ENCODE measurements at regions not wholly inside any gene's neighbourhood (a gene's known extent, or its start where the extent isn't known, plus 50 kb on each side); places are given as distances from the start of the nearest gene placed in this dataset.

- H3K4ac ChIP-seq (ENCODE audit: low read depth, low read length): no peak overlapping the region
- WGBS (ENCODE audit: extremely low coverage, insufficient read length, low lambda C conversion rate): no CpG with 5 or more reads among the region's 2 CpGs
- no peak overlapping the region for H3K14ac ChIP-seq (ENCODE audit: insufficient read depth, low read length)
- Mint-ChIP-seq H3K4me3 (no peak overlapping the region), H3K27me3 (ENCODE audit: low read depth) (no peaks in the 10 kb centered on the region), H3K4me1 (peaks cover 8 to 11% of the 10 kb centered on the region in 2 experiments), H3K27ac (no peak overlapping the region), H3K9me3 (peaks cover 4 to 6% of the 10 kb centered on the region in 2 experiments; a peak in 1 of 5 replicates), H3K36me3 (ENCODE audit: insufficient read depth in 1 of 3, low read depth in 3 of 3) (no peaks in the 10 kb centered on the region)
- no peak overlapping the region for H4K5ac ChIP-seq (ENCODE audit: insufficient read length, low read depth, low read length)
- H2AK5ac ChIP-seq (ENCODE audit: insufficient read length, low read length): no peak overlapping the region
- H3K23ac ChIP-seq (ENCODE audit: insufficient read length, low read depth, low read length): no peak overlapping the region
- H2BK120ac ChIP-seq (ENCODE audit: low read depth, low read length, poor library complexity, severe bottlenecking): no peak overlapping the region
- no peak overlapping the region for H4K91ac ChIP-seq (ENCODE audit: insufficient read length, low read depth, low read length)
- no peaks in the 10 kb centered on the region for H3K9me3 ChIP-seq (ENCODE audit: control insufficient read depth, low read depth, low read length)
- H3K79me1 ChIP-seq (ENCODE audit: insufficient read depth, low read depth, low read length, poor library complexity, severe bottlenecking): no peaks in the 10 kb centered on the region
- H4K20me1 ChIP-seq (ENCODE audit: control insufficient read depth, insufficient read depth, insufficient read length): no peaks in the 10 kb centered on the region
- H2BK15ac ChIP-seq (ENCODE audit: low read depth, low read length): no peak overlapping the region
- no peaks in the 10 kb centered on the region for H3K27me3 ChIP-seq (ENCODE audit: insufficient read depth, low read length)
- H4K8ac ChIP-seq (replicated peaks; ENCODE audit: insufficient read length, low read depth, low read length): no peak overlapping the region
- H3K23me2 ChIP-seq (ENCODE audit: insufficient read length, low read depth, low read length, poor library complexity, severe bottlenecking): no peaks in the 10 kb centered on the region
- no peak overlapping the region for H3K27ac ChIP-seq (ENCODE audit: insufficient read length, low read depth, low read length)
- H3K18ac ChIP-seq (ENCODE audit: insufficient read length, low read depth, low read length): no peak overlapping the region
- no peak overlapping the region for H3K56ac ChIP-seq (ENCODE audit: insufficient read length, low read depth, low read length)
- no peak overlapping the region for H2BK12ac ChIP-seq (ENCODE audit: insufficient read length, low read depth, low read length)
- peaks cover 2% of the 10 kb centered on the region; the same call in 1 of the 2 replicates for H3K4me1 ChIP-seq (ENCODE audit: insufficient read depth, low read length)
- no peaks in the 10 kb centered on the region for H3K79me2 ChIP-seq (ENCODE audit: insufficient read depth, low read length)
- no peak overlapping the region for H3K4me2 ChIP-seq (ENCODE audit: insufficient read depth, insufficient read length, low read length)
- no peak for DNase-seq
- H2BK5ac ChIP-seq (ENCODE audit: insufficient read length, low read length): no peak overlapping the region
- H2BK20ac ChIP-seq (ENCODE audit: low read depth, low read length, poor library complexity, severe bottlenecking): no peak overlapping the region
- no peak for TF ChIP-seq CTCF (conservative IDR thresholded peaks at IDR 0.05)
- H2AFZ ChIP-seq (ENCODE audit: low read length): no peak overlapping the region
- no peak overlapping the region for H3K9ac ChIP-seq (ENCODE audit: extremely low read depth, insufficient read length, low read length)
- no peak overlapping the region for H3T11ph ChIP-seq (ENCODE audit: low read length)
These were observed 2144.3 kb upstream of the C9orf72 start for GRCh38 chr9:29717631-29718030.

Data from H9 (cell line).